ENCODE measurements at regions not wholly inside any gene's neighbourhood (a gene's known extent, or its start where the extent isn't known, plus 50 kb on each side); places are given as distances from the start of the nearest gene placed in this dataset.
A peak's percentile ranks its signal among the peaks of the same experiment; 100 is the strongest.
"Not testable (repeated sequence)": the region's sequence is repeated elsewhere in the genome, so short reads cannot be mapped to it uniquely, and the experiment has no call there.

DNA sequence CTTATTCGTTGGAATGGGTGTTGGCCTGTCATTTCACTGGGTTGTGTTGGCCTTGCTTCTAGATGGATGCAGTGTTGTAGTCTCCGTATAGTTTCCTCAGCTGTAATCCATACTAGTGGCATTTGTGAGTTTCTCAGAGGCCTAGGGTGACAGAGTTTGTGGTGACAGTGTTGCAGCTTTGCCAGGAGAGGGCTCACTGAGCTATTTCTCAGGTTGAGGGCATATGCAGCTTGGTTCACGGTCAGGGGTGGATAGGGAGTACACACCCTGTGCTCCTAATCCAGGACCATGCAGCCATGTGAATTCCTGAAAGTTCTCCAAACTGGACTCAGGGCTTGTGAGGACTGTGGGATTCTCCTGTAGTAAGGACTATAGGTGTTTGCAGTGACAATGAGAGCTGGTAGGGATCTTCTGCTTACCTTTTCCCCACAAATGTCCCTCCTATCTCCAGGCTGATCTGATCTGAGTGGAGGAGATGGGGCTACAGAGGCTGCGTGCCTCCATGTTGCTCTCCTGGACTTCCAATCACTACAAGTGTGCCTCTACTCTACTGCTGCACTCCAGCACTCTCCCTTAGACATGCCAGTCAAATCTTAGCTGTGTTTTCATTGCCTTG, 229.0 kb downstream of the STK31 start:
- DNase-seq: peak; percentile 16

DNA sequence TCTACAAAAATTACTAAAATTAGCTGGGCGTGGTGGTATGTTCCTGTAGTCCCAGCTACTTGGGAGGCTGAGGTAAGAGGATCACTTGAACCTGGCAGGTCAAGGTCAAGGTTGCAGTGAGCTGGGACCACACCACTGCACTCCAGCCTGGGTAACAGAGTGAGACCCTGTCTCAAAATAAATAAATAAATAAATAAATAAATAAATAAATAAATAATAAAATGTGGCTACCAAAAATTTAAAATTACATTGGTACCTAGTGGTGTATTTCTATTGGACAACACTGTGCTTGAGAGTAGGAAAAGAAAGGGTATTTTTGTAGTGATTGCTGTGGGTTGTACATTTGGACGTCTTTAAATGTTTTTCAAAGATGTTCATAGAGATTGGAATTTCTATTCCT, 229.7 kb downstream of the STK31 start:
- DNase-seq: not testable (repeated sequence)

GRCh38 chr7:23941551-23941950, 231.5 kb downstream of the STK31 start:
- no peak for DNase-seq

- no peak for DNase-seq
These were observed 232.0 kb downstream of the STK31 start for GRCh38 chr7:23942032-23942431.

DNA sequence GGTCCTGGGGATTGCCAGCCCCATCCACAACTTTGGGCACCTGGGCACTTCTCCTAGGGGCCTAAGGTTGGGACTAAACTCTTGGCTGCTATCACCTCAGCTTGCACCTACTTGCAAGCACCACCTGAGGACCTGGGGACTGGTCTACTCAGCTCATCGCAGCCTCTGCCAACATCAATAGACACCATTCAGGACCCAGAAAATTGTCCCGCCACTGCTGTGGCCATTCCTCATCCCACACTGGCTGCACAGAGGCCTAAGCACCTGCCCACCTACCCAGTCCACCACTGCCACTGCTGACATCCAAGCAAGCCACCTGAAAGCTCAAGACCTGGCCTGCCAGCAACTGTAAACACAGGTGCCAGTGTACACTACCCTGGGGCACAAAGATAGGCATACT, 234.1 kb downstream of the STK31 start:
- no peak for DNase-seq

- no peak for DNase-seq
These were observed 235.5 kb downstream of the STK31 start for GRCh38 chr7:23945472-23945871.

GRCh38 chr7:23955145-23955544, 245.1 kb downstream of the STK31 start:
- DNase-seq: no peak

- DNase-seq: no peak
These were observed 245.7 kb downstream of the STK31 start for GRCh38 chr7:23955600-23956149.

- DNase-seq: no peak
These were observed 247.0 kb downstream of the STK31 start for GRCh38 chr7:23956772-23957576.

- no peak for DNase-seq
These were observed 249.8 kb downstream of the STK31 start for GRCh38 chr7:23959821-23960220.

DNA sequence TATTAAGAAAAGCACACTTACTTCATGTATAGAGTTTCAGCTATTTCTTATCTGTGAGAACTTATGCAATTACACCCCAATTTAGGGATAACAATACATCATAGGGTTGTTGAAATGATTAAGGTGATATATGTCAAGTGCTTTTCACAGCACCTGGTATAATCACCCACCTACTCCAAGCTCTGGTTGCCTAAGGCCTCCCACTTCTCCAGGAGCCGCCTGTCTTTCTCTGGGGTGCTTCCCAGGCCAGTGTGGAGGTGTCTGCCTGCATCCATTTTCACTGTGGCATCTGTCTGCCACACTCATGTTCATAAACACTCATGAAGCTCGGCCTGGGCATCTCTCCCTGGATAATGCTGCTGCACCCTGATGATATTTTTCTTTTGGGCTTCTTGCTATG, 250.3 kb downstream of the STK31 start:
- DNase-seq: no peak

- no peak for DNase-seq
These were observed 253.6 kb downstream of the STK31 start for GRCh38 chr7:23963461-23964165.

DNA sequence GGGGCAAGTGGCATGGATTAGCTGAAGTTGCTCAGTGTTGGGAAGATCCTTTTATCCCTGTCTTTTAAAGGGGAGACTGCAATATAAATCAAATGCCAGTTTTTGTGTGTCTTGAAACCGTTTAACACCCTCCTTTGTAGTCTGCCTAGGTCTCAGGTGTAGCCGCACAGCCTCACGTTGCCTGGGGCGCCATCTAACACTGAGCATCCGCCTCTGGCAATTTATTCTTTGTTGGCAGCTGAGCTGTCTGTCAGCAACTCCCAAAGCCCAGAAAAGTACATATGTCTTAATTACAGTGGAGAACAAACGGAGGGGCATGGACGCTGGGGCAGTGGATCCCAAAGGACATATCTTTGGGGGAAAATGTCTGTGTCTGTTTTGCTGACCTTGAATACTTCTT, 254.7 kb downstream of the STK31 start:
- no peak for DNase-seq

DNA sequence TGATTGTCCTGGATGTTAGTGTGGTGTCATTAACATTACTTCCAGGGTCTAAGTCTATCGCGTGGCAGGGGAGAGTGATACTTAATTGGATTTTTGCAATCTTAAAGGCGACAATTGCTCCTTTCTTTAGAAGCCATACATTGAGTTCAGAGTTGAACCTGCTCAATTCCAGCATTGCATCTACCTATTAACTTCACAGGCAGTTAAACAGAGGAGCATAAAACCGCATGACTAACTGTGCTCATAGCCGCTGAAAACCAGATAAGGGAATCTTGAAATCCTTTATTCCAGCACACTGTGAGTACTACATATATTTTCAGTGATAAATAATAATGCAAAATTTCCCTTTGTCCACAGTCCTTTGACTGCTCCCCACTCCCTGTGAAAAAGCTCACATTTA, 255.3 kb downstream of the STK31 start:
- DNase-seq: no peak

DNA sequence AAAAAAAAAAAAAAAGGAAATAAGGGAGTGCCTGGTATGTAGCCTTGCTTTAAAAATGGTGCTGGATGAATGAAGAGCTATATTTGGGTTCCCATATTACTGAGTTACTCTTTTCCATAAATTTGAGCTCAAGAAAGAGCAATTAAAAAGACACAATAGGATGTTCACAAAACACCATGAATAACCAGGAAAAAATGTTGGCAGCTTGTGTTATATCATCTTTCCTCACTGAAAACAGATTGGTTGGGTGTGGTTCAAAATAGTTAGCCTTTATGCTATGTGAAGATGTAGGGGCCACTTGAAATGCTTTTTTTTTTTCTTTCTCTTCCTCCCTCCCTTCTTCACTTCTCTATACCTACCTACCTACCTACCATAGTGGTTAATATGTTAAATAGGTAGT, 256.9 kb downstream of the STK31 start:
- DNase-seq: no peak

GRCh38 chr7:23967949-23968599, 258.1 kb downstream of the STK31 start:
- no peak for DNase-seq

- DNase-seq: no peak
These were observed 258.8 kb downstream of the STK31 start for GRCh38 chr7:23968791-23969190.

- no peak for DNase-seq
These were observed 259.4 kb downstream of the STK31 start for GRCh38 chr7:23969443-23969842.

GRCh38 chr7:23970193-23970592, 260.2 kb downstream of the STK31 start:
- no peak for DNase-seq

DNA sequence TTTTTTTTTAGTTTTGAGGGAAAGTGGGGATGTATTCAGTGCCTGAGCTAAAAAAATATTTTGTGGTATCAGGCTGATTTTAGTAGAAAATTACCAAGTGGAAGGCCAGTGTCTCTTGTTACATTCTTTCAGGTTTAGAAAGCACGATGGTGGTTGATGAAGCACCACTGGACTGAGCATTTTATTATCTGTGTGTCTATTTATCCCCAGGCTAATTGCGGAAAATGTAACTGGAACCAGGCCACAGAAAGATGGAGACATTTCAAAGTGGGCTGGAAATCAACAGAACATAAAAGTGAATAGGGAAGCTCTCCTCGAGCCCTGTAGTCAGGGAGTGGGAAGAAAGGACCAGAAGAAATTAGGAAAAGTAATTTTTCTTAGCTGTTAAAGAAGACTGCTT, 261.0 kb downstream of the STK31 start:
- DNase-seq: no peak

- DNase-seq: no peak
These were observed 262.0 kb downstream of the STK31 start for GRCh38 chr7:23972057-23972456.

GRCh38 chr7:23973264-23973663, 263.2 kb downstream of the STK31 start:
- no peak for DNase-seq

DNA sequence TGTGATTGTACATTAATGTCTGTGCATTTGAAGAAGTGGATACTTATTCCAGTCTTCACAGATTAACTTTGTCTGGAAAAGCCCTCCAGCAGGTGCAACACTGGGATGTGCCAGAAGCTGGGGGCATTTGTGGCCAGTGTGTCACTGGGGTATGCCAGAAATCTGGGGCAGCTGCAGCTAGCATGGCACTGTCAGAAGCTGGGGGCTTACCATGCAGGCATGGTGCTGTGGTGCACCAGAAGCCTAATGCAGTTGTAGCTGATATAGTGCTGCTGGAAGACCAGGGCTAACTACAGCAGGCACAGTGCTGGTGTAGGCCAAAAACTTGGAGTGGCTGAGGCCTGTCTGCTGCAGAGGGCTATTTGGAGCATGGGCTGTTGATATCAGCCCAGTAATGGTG, 270.1 kb downstream of the STK31 start:
- no peak for DNase-seq

Measured in NCI-H774 (cell line).